Activated B cell treated with CpG ODN at 0.5 μM for 24 hours (primary cell): ENCODE measurements at regions not wholly inside any gene's neighbourhood (a gene's known extent, or its start where the extent isn't known, plus 50 kb on each side); places are given as distances from the start of the nearest gene placed in this dataset.

Experiments
- ATAC-seq: fragments of 200-7000 bp; cut with Tn5 transposase; one replicate; pipeline ENCODE4 v1.10.0; 2021; ENCODE audit warnings: low read depth, mild to moderate bottlenecking, moderate library complexity
- CTCF ChIA-PET: fragments of 350-600 bp; sonication (Branson Sonifier 250); formaldehyde crosslinking; loops from one replicate; lab custom pipeline; 2021; ENCODE audit warnings: antibody characterized with exemption; lab: Charles Lee
- POLR2A ChIA-PET: fragments of 350-600 bp; sonication (Branson Sonifier 250); formaldehyde crosslinking; loops from one replicate; lab custom pipeline; 2021; ENCODE audit warnings: antibody characterized with exemption; lab: Charles Lee
- DNase-seq: peaks from one replicate; pipeline ENCODE4 v3.0.0; 2022
- H3K27ac Mint-ChIP-seq: one replicate; pipeline ENCODE4 v1.8.0; 2020; ENCODE audit warnings: mixed read lengths
- H3K27me3 Mint-ChIP-seq: one replicate; pipeline ENCODE4 v1.8.0; 2021; ENCODE audit warnings: mixed read lengths
- H3K36me3 Mint-ChIP-seq: one replicate; pipeline ENCODE4 v1.8.0; 2021; ENCODE audit warnings: low read depth, mixed read lengths
- H3K4me1 Mint-ChIP-seq: one replicate; pipeline ENCODE4 v1.8.0; 2021; ENCODE audit warnings: mixed read lengths
- H3K4me3 Mint-ChIP-seq: one replicate; pipeline ENCODE4 v1.8.0; 2020; ENCODE audit warnings: mild to moderate bottlenecking, mixed read lengths
- H3K9me3 Mint-ChIP-seq: one replicate; pipeline ENCODE4 v1.8.0; 2020; ENCODE audit warnings: mixed read lengths
- CTCF ChIP-seq: fragments of 200-600 bp; IDR thresholded peaks from one replicate; pipeline ENCODE4 v1.8.0; 2022; ENCODE audit warnings: antibody characterized with exemption, mild to moderate bottlenecking
- intact Hi-C: fragments of 100-400 bp; cut with micrococcal nuclease; formaldehyde crosslinking; loops from one replicate; pipeline ENCODE4 v1.15.1; 2024

- H3K27ac Mint-ChIP-seq = no peak overlapping the region
- intact Hi-C loops = no loop called here
- no peaks in the 10 kb centered on the region for H3K9me3 Mint-ChIP-seq
- CTCF ChIA-PET = no interaction called here
- no peaks in the 10 kb centered on the region for H3K36me3 Mint-ChIP-seq
- H3K4me3 Mint-ChIP-seq = no peak overlapping the region
- no peak for ATAC-seq
- POLR2A ChIA-PET = no interaction called here
- TF ChIP-seq CTCF = no peak
- no peaks in the 10 kb centered on the region for H3K27me3 Mint-ChIP-seq
- no peaks in the 10 kb centered on the region for H3K4me1 Mint-ChIP-seq
- DNase-seq = no peak
Measured at GRCh38 chr17:70539132-70539924, 370.0 kb downstream of the KCNJ2 start.

GRCh38 chr17:70542876-70543275 lies 373.5 kb downstream of the KCNJ2 start:
- ATAC-seq = no peak
- intact Hi-C loops = no loop called here
- Mint-ChIP-seq H3K27me3 (no peaks in the 10 kb centered on the region), H3K27ac (no peak overlapping the region), H3K4me1 (no peaks in the 10 kb centered on the region), H3K9me3 (no peaks in the 10 kb centered on the region), H3K36me3 (no peaks in the 10 kb centered on the region), H3K4me3 (no peak overlapping the region)
- ChIA-PET POLR2A (no interaction called here), CTCF (interaction anchor here (1.2 kb wide), 1 partner anchor 10 kb away, joined by 4 read pairs; no protein-coding TSS in a partner anchor)
- TF ChIP-seq CTCF = no peak
- no peak for DNase-seq

GRCh38 chr17:70544317-70544716 lies 375.0 kb downstream of the KCNJ2 start:
- intact Hi-C loops = no loop called here
- H3K27me3 Mint-ChIP-seq = no peaks in the 10 kb centered on the region
- CTCF ChIA-PET = no interaction called here
- TF ChIP-seq CTCF = no peak
- POLR2A ChIA-PET = no interaction called here
- H3K9me3 Mint-ChIP-seq = no peaks in the 10 kb centered on the region
- ATAC-seq = no peak
- no peak for DNase-seq
- H3K4me1 Mint-ChIP-seq = no peaks in the 10 kb centered on the region
- H3K27ac Mint-ChIP-seq = no peak overlapping the region
- H3K36me3 Mint-ChIP-seq = no peaks in the 10 kb centered on the region
- H3K4me3 Mint-ChIP-seq = no peak overlapping the region

- TF ChIP-seq CTCF = no peak
- H3K4me1 Mint-ChIP-seq = no peaks in the 10 kb centered on the region
- no peak overlapping the region for H3K27ac Mint-ChIP-seq
- no peaks in the 10 kb centered on the region for H3K27me3 Mint-ChIP-seq
- H3K36me3 Mint-ChIP-seq = no peaks in the 10 kb centered on the region
- POLR2A ChIA-PET = no interaction called here
- ATAC-seq (no peak), DNase-seq (no peak)
- no peak overlapping the region for H3K4me3 Mint-ChIP-seq
- intact Hi-C loops = no loop called here
- no peaks in the 10 kb centered on the region for H3K9me3 Mint-ChIP-seq
- CTCF ChIA-PET = interaction anchor here (1.0 to 2.9 kb wide), 9 partner anchors 9 to 1027 kb away, joined by 3 to 13 read pairs (median 4); no protein-coding TSS in a partner anchor
Measured at GRCh38 chr17:70552230-70552981, 383.1 kb downstream of the KCNJ2 start.

- no peak for TF ChIP-seq CTCF
- no peaks in the 10 kb centered on the region for H3K4me1 Mint-ChIP-seq
- H3K27ac Mint-ChIP-seq = no peak overlapping the region
- intact Hi-C loops = no loop called here
- no peak overlapping the region for H3K4me3 Mint-ChIP-seq
- H3K9me3 Mint-ChIP-seq = no peaks in the 10 kb centered on the region
- no peaks in the 10 kb centered on the region for H3K27me3 Mint-ChIP-seq
- ChIA-PET CTCF (interaction anchor here (1.0 to 2.9 kb wide), 7 partner anchors 8 to 1027 kb away, joined by 3 to 13 read pairs (median 4); no protein-coding TSS in a partner anchor), POLR2A (no interaction called here)
- no peaks in the 10 kb centered on the region for H3K36me3 Mint-ChIP-seq
- ATAC-seq (no peak), DNase-seq (no peak)
Measured at GRCh38 chr17:70552982-70553334, 383.6 kb downstream of the KCNJ2 start.
